ENCODE measurements at regions not wholly inside any gene's neighbourhood (a gene's known extent, or its start where the extent isn't known, plus 50 kb on each side); places are given as distances from the start of the nearest gene placed in this dataset.

- no peak for DNase-seq (ENCODE audit: low read depth in 2 of 2)
Measured at GRCh38 chr1:232282498-232282897, 347.4 kb downstream of the SIPA1L2 start.

DNA sequence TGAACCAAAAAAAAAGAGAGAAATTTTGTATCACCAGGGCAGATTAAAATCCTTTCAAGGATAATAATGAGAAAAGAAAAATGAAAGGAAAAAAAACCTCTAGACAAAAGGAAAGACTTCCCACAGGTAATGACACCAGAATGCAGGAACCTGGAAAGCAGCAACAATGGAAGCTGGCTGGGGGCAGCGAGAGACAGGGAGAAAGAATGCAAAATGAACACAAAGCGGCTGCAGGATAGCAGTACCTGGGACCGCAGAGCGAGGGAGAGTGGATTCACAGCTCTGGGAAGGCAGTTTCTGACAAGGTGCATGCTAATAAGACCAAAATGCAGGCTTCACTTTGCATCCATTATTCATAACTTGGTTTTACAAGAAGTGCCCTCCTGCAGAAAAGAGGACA is 349.0 kb downstream of the SIPA1L2 start:
- DNase-seq (ENCODE audit: low read depth in 2 of 2) = no peak

GRCh38 chr1:232279909-232280400 is 350.0 kb downstream of the SIPA1L2 start:
- no peak for DNase-seq (ENCODE audit: low read depth in 2 of 2)

DNA sequence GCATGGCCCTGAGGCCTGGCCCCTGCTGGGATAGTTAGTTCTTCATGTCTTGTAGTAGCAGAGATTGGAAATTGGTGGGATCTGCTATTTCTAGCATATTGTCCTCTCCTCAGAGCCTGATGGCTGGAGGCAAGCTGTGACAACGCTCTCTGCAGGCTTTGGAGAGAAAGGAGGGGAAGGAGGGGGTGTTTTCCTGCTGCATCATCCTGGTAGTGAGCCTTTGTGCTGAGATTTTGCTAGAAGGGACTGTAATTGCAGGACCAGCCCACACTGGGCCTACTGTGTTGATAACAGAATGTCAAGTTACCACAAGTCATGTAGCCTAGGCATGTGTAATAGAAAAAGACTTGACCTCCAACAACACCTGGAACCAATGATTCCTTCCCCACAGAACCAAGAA is 351.0 kb downstream of the SIPA1L2 start:
- no peak for DNase-seq (ENCODE audit: low read depth in 2 of 2)

- no peak for DNase-seq (ENCODE audit: low read depth in 2 of 2)
Measured at GRCh38 chr1:232276651-232277050, 353.3 kb downstream of the SIPA1L2 start.

- no peak for DNase-seq (ENCODE audit: low read depth in 2 of 2)
Measured at GRCh38 chr1:232274999-232275710, 354.8 kb downstream of the SIPA1L2 start.

- DNase-seq (ENCODE audit: low read depth in 2 of 2) = no peak
Measured at GRCh38 chr1:232274236-232274855, 355.6 kb downstream of the SIPA1L2 start.

- no peak for DNase-seq (ENCODE audit: low read depth in 2 of 2)
Measured at GRCh38 chr1:232273011-232273410, 356.9 kb downstream of the SIPA1L2 start.

GRCh38 chr1:232271991-232272589 is 357.8 kb downstream of the SIPA1L2 start:
- no peak for DNase-seq (ENCODE audit: low read depth in 2 of 2)

DNA sequence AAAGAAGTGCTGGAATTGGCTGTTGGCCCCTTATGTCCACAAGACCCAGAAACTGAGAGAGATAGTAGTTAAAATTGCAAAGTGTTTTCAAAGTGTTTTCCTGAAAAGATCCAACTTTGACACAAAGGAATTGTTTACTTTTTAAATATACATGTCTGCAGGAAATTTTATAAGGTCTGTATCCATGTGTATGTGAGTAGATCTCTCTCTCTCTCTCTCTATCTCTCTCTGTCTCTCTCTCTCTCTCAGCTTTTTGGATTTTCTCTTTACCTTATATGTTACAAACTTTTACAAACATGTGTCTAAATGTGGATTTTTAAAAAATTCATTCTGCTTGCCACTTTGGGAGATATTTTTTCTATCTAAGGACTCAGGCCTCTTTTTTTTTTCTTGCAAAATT is 358.6 kb downstream of the SIPA1L2 start:
- DNase-seq (ENCODE audit: low read depth in 2 of 2) = no peak

- no peak for DNase-seq (ENCODE audit: low read depth in 2 of 2)
Measured at GRCh38 chr1:232269988-232270387, 359.9 kb downstream of the SIPA1L2 start.

DNA sequence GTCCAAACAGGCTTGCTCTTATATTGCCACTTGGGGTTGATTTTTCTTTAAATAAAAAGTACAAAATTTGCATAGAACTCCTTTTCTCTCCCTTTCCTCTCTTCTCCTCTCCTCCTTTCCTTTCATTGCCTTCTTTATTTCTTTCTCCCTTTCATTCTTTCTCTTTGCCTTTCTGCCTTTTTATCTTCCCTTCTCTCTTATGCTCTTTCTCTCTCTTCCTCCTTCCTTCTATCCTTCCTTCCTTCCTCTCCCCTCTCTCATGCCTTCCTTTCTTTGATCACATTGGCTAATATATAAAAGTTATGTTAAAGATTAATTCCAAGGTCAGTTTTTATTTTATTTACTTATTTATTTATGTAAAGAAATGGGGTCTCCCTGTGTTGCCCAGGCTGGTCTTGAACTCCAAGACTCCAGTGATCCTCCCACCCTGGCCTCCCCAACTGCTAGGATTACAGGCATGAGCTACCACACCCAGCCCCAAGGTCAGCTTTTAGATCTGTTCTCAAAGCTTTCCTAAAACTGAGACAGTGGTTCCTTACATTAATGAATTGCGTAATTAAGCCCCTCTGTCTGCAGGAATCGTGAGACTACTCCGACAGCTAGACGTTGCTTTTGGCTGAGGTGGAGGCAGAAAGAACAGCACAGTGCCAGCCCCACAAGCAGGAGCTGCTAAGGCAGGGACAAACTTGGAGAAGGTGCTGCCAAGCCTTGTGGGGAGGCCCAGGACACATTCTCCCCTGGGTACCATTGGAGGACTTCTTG is 361.9 kb downstream of the SIPA1L2 start:
- no peak for DNase-seq (ENCODE audit: low read depth in 2 of 2)

GRCh38 chr1:232267092-232267836 is 362.7 kb downstream of the SIPA1L2 start:
- DNase-seq (ENCODE audit: low read depth in 2 of 2) = no peak

GRCh38 chr1:232263452-232263851 is 366.5 kb downstream of the SIPA1L2 start:
- DNase-seq (ENCODE audit: low read depth in 2 of 2) = no peak

GRCh38 chr1:232262991-232263390 is 366.9 kb downstream of the SIPA1L2 start:
- no peak for DNase-seq (ENCODE audit: low read depth in 2 of 2)

DNA sequence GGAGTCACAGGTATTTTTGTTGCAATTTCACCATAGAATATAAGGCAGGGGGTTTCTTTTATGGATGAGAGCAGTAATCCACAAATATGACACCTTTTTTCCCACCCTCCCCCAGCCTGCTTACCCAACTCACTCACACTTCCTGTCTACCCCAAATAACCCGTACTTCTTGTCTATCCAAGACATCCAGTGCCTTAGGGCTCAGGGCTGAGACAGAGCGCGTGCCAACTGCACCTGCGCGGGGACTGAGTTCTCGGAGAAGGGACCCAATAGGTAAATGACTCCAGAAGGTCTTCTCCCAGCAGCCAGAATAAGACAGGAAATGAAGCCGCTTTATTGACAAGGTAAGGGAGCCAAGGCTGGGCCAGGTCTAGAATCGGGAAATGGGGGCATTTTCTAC is 369.1 kb downstream of the SIPA1L2 start:
- DNase-seq (ENCODE audit: low read depth in 2 of 2) = no peak

DNA sequence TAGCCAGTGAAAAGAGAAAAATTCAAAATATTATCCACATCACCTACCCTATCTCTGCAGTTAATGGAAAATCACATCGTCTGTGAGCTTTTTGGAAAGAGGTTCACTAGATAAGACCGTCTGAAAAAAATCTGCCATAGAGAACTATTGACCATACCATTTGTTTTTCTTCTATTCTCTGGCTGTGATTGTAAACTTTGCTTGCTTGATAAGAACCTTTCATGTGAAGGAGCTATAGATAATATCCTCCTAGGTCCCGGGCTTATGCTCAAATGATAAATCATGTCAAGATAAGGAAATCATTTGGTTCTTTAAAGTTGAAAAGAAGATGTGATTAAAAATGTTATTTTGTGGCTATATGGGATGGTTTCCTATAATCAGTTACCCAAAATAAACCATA is 369.9 kb downstream of the SIPA1L2 start:
- no peak for DNase-seq (ENCODE audit: low read depth in 2 of 2)

- DNase-seq (ENCODE audit: low read depth in 2 of 2) = no peak
Measured at GRCh38 chr1:232259333-232259732, 370.6 kb downstream of the SIPA1L2 start.

DNA sequence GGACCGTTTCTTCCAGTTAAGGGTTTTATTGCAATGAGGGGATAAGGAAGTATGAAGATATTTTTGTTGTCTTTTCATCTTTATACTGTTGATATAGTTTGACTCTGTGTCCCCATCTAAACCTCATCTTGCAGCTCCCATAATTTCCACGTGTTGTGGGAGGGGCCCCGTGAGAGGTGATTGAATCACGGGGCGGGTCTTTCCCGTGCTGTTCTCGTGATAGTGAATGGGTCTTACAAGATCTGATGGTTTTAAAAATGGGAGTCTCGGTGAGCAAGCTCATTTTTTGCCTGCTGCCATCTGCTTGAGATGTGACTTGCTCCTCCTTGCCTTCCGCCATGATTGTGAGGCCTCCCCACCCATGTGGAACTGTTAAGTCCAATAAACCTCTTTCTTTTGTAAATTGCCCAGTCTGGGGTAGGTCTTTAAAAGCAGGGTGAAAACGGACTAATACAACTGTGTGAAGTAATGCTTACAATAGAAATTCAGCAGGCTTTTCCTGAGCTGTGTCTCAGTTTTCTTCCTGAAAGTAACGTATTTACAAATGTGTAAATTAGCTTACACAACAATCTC is 377.3 kb downstream of the SIPA1L2 start:
- DNase-seq (ENCODE audit: low read depth in 2 of 2) = no peak

DNA sequence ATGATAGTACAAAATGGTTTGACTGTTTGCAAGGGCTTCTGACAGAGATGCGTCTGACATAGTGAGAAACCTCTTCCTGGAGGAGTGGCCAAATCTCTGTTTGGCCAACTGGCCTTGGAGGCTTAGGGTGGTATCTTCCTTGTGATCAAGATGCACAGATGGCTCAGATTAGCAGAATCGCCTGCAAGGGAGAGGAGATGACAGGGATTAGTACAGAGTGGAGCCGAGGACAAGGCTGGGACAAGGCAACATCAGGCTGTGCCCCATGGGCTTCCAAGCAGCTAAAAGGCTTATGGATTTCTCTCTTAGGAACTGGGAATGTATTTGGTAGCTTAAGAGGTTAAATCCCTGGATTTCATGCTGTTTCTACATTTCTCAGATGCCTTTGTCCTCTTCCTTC is 379.1 kb downstream of the SIPA1L2 start:
- no peak for DNase-seq (ENCODE audit: low read depth in 2 of 2)
